ENCODE measurements at regions not wholly inside any gene's neighbourhood (a gene's known extent, or its start where the extent isn't known, plus 50 kb on each side); places are given as distances from the start of the nearest gene placed in this dataset.

GRCh38 chr15:91737151-91737818 is 116.2 kb upstream of the SLCO3A1 start:
- TF ChIP-seq CTCF (IDR thresholded peaks at IDR 0.05): no peak
- TF ChIP-seq POLR2A (IDR thresholded peaks at IDR 0.05): no peak
